ENCODE measurements at regions not wholly inside any gene's neighbourhood (a gene's known extent, or its start where the extent isn't known, plus 50 kb on each side); places are given as distances from the start of the nearest gene placed in this dataset.

- no peak for TF ChIP-seq CTCF (IDR thresholded peaks at IDR 0.05)
- no peak for TF ChIP-seq POLR2AphosphoS5 (IDR thresholded peaks at IDR 0.05; ENCODE audit: low read depth, low read length)
- no peak for TF ChIP-seq SIN3A (IDR thresholded peaks at IDR 0.05; ENCODE audit: borderline replicate concordance, insufficient read depth, low read depth, low read length)
- TF ChIP-seq, protein P1, sequence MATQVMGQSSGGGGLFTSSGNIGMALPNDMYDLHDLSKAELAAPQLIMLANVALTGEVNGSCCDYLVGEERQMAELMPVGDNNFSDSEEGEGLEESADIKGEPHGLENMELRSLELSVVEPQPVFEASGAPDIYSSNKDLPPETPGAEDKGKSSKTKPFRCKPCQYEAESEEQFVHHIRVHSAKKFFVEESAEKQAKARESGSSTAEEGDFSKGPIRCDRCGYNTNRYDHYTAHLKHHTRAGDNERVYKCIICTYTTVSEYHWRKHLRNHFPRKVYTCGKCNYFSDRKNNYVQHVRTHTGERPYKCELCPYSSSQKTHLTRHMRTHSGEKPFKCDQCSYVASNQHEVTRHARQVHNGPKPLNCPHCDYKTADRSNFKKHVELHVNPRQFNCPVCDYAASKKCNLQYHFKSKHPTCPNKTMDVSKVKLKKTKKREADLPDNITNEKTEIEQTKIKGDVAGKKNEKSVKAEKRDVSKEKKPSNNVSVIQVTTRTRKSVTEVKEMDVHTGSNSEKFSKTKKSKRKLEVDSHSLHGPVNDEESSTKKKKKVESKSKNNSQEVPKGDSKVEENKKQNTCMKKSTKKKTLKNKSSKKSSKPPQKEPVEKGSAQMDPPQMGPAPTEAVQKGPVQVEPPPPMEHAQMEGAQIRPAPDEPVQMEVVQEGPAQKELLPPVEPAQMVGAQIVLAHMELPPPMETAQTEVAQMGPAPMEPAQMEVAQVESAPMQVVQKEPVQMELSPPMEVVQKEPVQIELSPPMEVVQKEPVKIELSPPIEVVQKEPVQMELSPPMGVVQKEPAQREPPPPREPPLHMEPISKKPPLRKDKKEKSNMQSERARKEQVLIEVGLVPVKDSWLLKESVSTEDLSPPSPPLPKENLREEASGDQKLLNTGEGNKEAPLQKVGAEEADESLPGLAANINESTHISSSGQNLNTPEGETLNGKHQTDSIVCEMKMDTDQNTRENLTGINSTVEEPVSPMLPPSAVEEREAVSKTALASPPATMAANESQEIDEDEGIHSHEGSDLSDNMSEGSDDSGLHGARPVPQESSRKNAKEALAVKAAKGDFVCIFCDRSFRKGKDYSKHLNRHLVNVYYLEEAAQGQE (IDR thresholded peaks at IDR 0.05; ENCODE audit: insufficient read depth in 1 of 2, low read depth in 2 of 2, low read length in 1 of 2) = no peak
- TF ChIP-seq TCF7L2 (IDR thresholded peaks at IDR 0.05; ENCODE audit: low read depth, low read length) = no peak
These were observed 177.9 kb upstream of the SLC14A2 start for GRCh38 chr18:45437366-45437765.

Measured in Panc1 (cell line).